SK-N-SH (cell line): ENCODE measurements at regions not wholly inside any gene's neighbourhood (a gene's known extent, or its start where the extent isn't known, plus 50 kb on each side); places are given as distances from the start of the nearest gene placed in this dataset.

Source experiments
- CTCF ChIA-PET: fragments of 300-600, 350-600 bp; formaldehyde crosslinking; extraction: SDS; loops from one replicate; lab custom pipeline; 2021; lab: Yijun Ruan, JAX
- POLR2A ChIA-PET: fragments of 350-600 bp; sonication (Branson Sonifier 250); formaldehyde crosslinking; extraction: SDS; loops from one replicate; lab custom pipeline; 2020; ENCODE audit warnings: antibody characterized with exemption, inconsistent platforms; lab: Yijun Ruan, JAX
- DNase-seq: peaks from one replicate; pipeline ENCODE4 v3.0.0; 2012
- H2AFZ ChIP-seq: fragments of 200-600 bp; sonication (generic); 2 replicates; pipeline ENCODE4 v1.8.1; 2016; ENCODE audit warnings: antibody characterized with exemption, mild to moderate bottlenecking, low read depth
- H3F3A ChIP-seq: fragments of 200-600 bp; sonication (generic); replicated peaks from 2 replicates; pipeline ENCODE3; 2016; ENCODE audit warnings: antibody characterized with exemption, mild to moderate bottlenecking; ENCODE audit not compliant: insufficient read depth
- H3K27ac ChIP-seq, 2 experiments: fragments of 200-500 bp in 1 of 2; fragments of 200-600 bp in 1 of 2; sonication (Bioruptor generic) in 1 of 2; sonication (generic), shearing (Covaris generic) in 1 of 2; 2 replicates each; pipeline versions ENCODE4 v1.5.1 to v1.6.1; 2014 to 2016; ENCODE audit warnings: low read depth in 2 of 2, inconsistent platforms in 1 of 2, low read length in 1 of 2, mild to moderate bottlenecking in 1 of 2, mixed read lengths in 1 of 2
- H3K27me3 ChIP-seq: fragments of 200-600 bp; sonication (generic), shearing (Covaris generic); 2 replicates; pipeline ENCODE4 v1.6.1; 2016; ENCODE audit warnings: mixed run types; ENCODE audit not compliant: insufficient read depth
- H3K36me3 ChIP-seq, 2 experiments: fragments of 200-500 bp in 1 of 2; fragments of 200-600 bp in 1 of 2; sonication (Bioruptor generic) in 1 of 2; sonication (generic) in 1 of 2; replicated peaks in 1 of 2; 2 replicates each; pipeline versions ENCODE3 to v1.5.1; 2014 to 2016; ENCODE audit warnings: low read length in 1 of 2, mild to moderate bottlenecking in 1 of 2; ENCODE audit not compliant: insufficient read depth in 2 of 2, control insufficient read depth in 1 of 2
- H3K4me1 ChIP-seq, 2 experiments: fragments of 200-500 bp in 1 of 2; fragments of 200-600 bp in 1 of 2; sonication (Bioruptor generic) in 1 of 2; sonication (generic), shearing (Covaris generic) in 1 of 2; 2 replicates each; pipeline versions ENCODE4 v1.5.1 to v1.6.1; 2014 to 2016; ENCODE audit warnings: low read depth in 1 of 2, low read length in 1 of 2, mixed run types in 1 of 2; ENCODE audit not compliant: insufficient read depth in 2 of 2, control insufficient read depth in 1 of 2
- H3K4me2 ChIP-seq: fragments of 200-600 bp; sonication (generic), shearing (Covaris generic); 2 replicates; pipeline ENCODE4 v1.6.1; 2017; ENCODE audit warnings: mixed run types
- H3K4me3 ChIP-seq, 2 experiments: fragments of 200-500 bp in 1 of 2; fragments of 200-600 bp in 1 of 2; sonication (Bioruptor generic) in 1 of 2; sonication (generic), shearing (Covaris generic) in 1 of 2; 2 replicates each; pipeline versions ENCODE4 v1.5.1 to v1.8.1; 2014 to 2016; ENCODE audit warnings: low read depth in 2 of 2, inconsistent platforms in 1 of 2, low read length in 1 of 2, mild to moderate bottlenecking in 1 of 2, mixed read lengths in 1 of 2, moderate library complexity in 1 of 2
- H3K79me2 ChIP-seq: fragments of 200-600 bp; sonication (generic); 2 replicates; pipeline ENCODE4 v1.8.1; 2017; ENCODE audit warnings: mild to moderate bottlenecking; ENCODE audit not compliant: insufficient read depth
- H3K9ac ChIP-seq: fragments of 200-600 bp; sonication (generic); 2 replicates; pipeline ENCODE4 v1.6.1; 2017; ENCODE audit warnings: mixed run types
- H3K9me2 ChIP-seq: fragments of 200-600 bp; sonication (generic); 2 replicates; pipeline ENCODE4 v1.6.1; 2017; ENCODE audit warnings: mixed run types
- H3K9me3 ChIP-seq: fragments of 200-600 bp; sonication (generic); 2 replicates; pipeline ENCODE4 v1.6.1; 2017; ENCODE audit warnings: mixed run types, mild to moderate bottlenecking, moderate library complexity
- H4K20me1 ChIP-seq: fragments of 200-600 bp; sonication (generic); 2 replicates; pipeline ENCODE4 v1.6.1; 2017; ENCODE audit warnings: mild to moderate bottlenecking, mixed run types; ENCODE audit not compliant: insufficient read depth
- CHD2 ChIP-seq: fragments of 150-350 bp; IDR thresholded peaks from 2 replicates; pipeline ENCODE4 v1.6.1; 2018; ENCODE audit warnings: low read length; ENCODE audit not compliant: partially characterized antibody
- EP300 ChIP-seq, 2 experiments: IDR thresholded peaks; 2 replicates each; pipeline versions ENCODE4 v1.4.0 to v1.6.1; 2012; ENCODE audit warnings: borderline replicate concordance in 1 of 2, low read depth in 1 of 2, low read length in 1 of 2
- FOSL2 ChIP-seq: IDR thresholded peaks from 2 replicates; pipeline ENCODE4 v1.4.0; 2012; ENCODE audit warnings: low read depth, mild to moderate bottlenecking, moderate library complexity, borderline replicate concordance
- FOXJ3 ChIP-seq: sonication (generic); formaldehyde crosslinking; IDR thresholded peaks from 2 replicates; pipeline ENCODE4 v1.5.1; 2020; ENCODE audit warnings: mild to moderate bottlenecking, missing genetic modification reagents
- FOXM1 ChIP-seq: IDR thresholded peaks from 2 replicates; pipeline ENCODE4 v1.4.0; 2012; ENCODE audit warnings: low read depth, mild to moderate bottlenecking
- GABPA ChIP-seq: IDR thresholded peaks from 2 replicates; pipeline ENCODE4 v1.4.0; 2012; ENCODE audit warnings: low read depth, mild to moderate bottlenecking
- MEF2A ChIP-seq: IDR thresholded peaks from 2 replicates; pipeline ENCODE4 v1.4.0; 2012; ENCODE audit warnings: low read depth, borderline replicate concordance
- MXI1 ChIP-seq: IDR thresholded peaks from 2 replicates; pipeline ENCODE4 v1.6.1; 2012; ENCODE audit warnings: mild to moderate bottlenecking, low read depth, low read length, improper control_type of control experiment
- NFIC ChIP-seq: IDR thresholded peaks from 2 replicates; pipeline ENCODE4 v1.4.0; 2012; ENCODE audit warnings: borderline replicate concordance
- NRF1 ChIP-seq: IDR thresholded peaks from 2 replicates; pipeline ENCODE4 v1.6.1; 2012; ENCODE audit warnings: low read depth, mild to moderate bottlenecking, low read length
- POLR2AphosphoS5 ChIP-seq: IDR thresholded peaks from 2 replicates; pipeline ENCODE4 v1.6.1; 2012; ENCODE audit warnings: low read depth, low read length
- RAD21 ChIP-seq: IDR thresholded peaks from 2 replicates; pipeline ENCODE4 v1.6.1; 2012; ENCODE audit warnings: mild to moderate bottlenecking, low read length
- RFX5 ChIP-seq: IDR thresholded peaks from 2 replicates; pipeline ENCODE4 v1.6.1; 2012; ENCODE audit warnings: mild to moderate bottlenecking, improper control_type of control experiment, low read length
- RXRA ChIP-seq: IDR thresholded peaks from 2 replicates; pipeline ENCODE4 v1.4.0; 2012; ENCODE audit warnings: low read depth, mild to moderate bottlenecking, borderline replicate concordance
- SMC3 ChIP-seq: IDR thresholded peaks from 2 replicates; pipeline ENCODE4 v1.6.1; 2012; ENCODE audit warnings: low read depth, low read length, improper control_type of control experiment
- TAF1 ChIP-seq: IDR thresholded peaks from 2 replicates; pipeline ENCODE4 v1.6.1; 2012; ENCODE audit warnings: low read depth, mild to moderate bottlenecking, low read length, moderate library complexity, borderline replicate concordance
- WGBS: methylation state at CpG from one replicate; pipeline ENCODE4 v1.1.6; 2017; ENCODE audit warnings: low lambda C conversion rate; 5-methylcytosine and 5-hydroxymethylcytosine counted together
- TF ChIP-seq, protein P1 (sequence below): IDR thresholded peaks from 2 replicates; pipeline ENCODE4 v1.4.0; 2012; ENCODE audit warnings: low read depth
- TF ChIP-seq, protein P2 (sequence below): IDR thresholded peaks from 2 replicates; pipeline ENCODE4; 2012
- TF ChIP-seq, protein P3 (sequence below): IDR thresholded peaks from 2 replicates; pipeline ENCODE4 v1.4.0; 2012; ENCODE audit warnings: low read depth, borderline replicate concordance
- TF ChIP-seq, protein P4 (sequence below): fragments of 150-350 bp; IDR thresholded peaks from 2 replicates; pipeline ENCODE4 v1.6.1; 2016; ENCODE audit warnings: mild to moderate bottlenecking, low read depth, low read length
- TF ChIP-seq, protein P5 (sequence below): IDR thresholded peaks from 2 replicates; pipeline ENCODE4 v1.6.1; 2012; ENCODE audit warnings: mild to moderate bottlenecking, low read depth, low read length, moderate library complexity

DNA sequence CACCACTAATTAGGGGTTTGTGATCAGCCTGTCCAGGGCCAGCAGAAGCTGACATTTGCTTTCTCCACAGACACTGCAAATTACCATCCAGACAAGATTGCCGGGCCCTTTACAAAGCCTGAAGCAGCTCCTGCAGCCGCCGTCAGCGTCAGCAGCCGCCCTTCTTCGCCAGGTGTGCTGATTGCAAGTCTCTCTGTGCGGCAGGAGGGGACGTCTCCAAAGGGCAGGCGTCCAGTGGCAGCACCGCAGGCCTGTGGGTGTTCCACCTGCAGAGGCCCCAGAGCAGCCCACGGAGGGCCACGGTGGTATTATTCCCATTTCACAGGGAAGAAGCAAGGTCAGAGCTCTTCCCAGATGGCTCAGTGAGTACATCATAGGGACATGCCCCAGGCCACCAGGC, 108.0 kb upstream of the PPP1R26 start:
- DNase-seq, result no peak
- H2AFZ ChIP-seq, result no peak overlapping the region
- H3K36me3 ChIP-seq, result no peaks in the 10 kb centered on the region
- peaks cover 0 to 6% of the 10 kb centered on the region in 2 experiments; a peak in 1 of 4 replicates for H3K4me1 ChIP-seq
- no peaks in the 10 kb centered on the region for H3F3A ChIP-seq
- H3K9ac ChIP-seq, result no peak overlapping the region
- H3K27me3 ChIP-seq, result no peaks in the 10 kb centered on the region
- CTCF ChIA-PET, result interaction anchor here (1.3 to 3.5 kb wide), 3 partner anchors 41 to 285 kb away, joined by 6 to 16 read pairs (median 10); partner anchors contain the start of gene OLFM1
- no peaks in the 10 kb centered on the region for H3K79me2 ChIP-seq
- H3K4me3 ChIP-seq, result no peak overlapping the region
- no peak overlapping the region for H3K27ac ChIP-seq
- H3K9me3 ChIP-seq, result no peaks in the 10 kb centered on the region
- H4K20me1 ChIP-seq, result no peaks in the 10 kb centered on the region
- no peaks in the 10 kb centered on the region for H3K9me2 ChIP-seq
- WGBS, result 81% methylated on average over 3 of the region's 12 CpGs
- H3K4me2 ChIP-seq, result no peak overlapping the region
- TF ChIP-seq NRF1, result no peak
- TF ChIP-seq TAF1, result no peak
- no peak for TF ChIP-seq GABPA
- TF ChIP-seq POLR2AphosphoS5, result no peak
- TF ChIP-seq, protein P1, sequence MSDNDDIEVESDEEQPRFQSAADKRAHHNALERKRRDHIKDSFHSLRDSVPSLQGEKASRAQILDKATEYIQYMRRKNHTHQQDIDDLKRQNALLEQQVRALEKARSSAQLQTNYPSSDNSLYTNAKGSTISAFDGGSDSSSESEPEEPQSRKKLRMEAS, result no peak
- no peak for TF ChIP-seq MXI1
- no peak for TF ChIP-seq FOXJ3 (CRISPR knock-in tag)
- TF ChIP-seq EP300 (IDR thresholded peaks at IDR 0.05; ENCODE audit: borderline replicate concordance in 1 of 2, low read depth in 1 of 2, low read length in 1 of 2), result no peak
- TF ChIP-seq, protein P2, sequence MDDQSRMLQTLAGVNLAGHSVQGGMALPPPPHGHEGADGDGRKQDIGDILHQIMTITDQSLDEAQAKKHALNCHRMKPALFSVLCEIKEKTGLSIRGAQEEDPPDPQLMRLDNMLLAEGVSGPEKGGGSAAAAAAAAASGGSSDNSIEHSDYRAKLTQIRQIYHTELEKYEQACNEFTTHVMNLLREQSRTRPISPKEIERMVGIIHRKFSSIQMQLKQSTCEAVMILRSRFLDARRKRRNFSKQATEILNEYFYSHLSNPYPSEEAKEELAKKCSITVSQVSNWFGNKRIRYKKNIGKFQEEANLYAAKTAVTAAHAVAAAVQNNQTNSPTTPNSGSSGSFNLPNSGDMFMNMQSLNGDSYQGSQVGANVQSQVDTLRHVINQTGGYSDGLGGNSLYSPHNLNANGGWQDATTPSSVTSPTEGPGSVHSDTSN, result no peak
- no peak for TF ChIP-seq NFIC
- no peak for TF ChIP-seq RFX5
- no peak for TF ChIP-seq FOXM1
- TF ChIP-seq, protein P3, sequence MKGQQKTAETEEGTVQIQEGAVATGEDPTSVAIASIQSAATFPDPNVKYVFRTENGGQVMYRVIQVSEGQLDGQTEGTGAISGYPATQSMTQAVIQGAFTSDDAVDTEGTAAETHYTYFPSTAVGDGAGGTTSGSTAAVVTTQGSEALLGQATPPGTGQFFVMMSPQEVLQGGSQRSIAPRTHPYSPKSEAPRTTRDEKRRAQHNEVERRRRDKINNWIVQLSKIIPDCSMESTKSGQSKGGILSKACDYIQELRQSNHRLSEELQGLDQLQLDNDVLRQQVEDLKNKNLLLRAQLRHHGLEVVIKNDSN, result no peak
- no peak for TF ChIP-seq MEF2A
- TF ChIP-seq CHD2, result no peak
- no peak for TF ChIP-seq SMC3
- POLR2A ChIA-PET, result no interaction called here

DNA sequence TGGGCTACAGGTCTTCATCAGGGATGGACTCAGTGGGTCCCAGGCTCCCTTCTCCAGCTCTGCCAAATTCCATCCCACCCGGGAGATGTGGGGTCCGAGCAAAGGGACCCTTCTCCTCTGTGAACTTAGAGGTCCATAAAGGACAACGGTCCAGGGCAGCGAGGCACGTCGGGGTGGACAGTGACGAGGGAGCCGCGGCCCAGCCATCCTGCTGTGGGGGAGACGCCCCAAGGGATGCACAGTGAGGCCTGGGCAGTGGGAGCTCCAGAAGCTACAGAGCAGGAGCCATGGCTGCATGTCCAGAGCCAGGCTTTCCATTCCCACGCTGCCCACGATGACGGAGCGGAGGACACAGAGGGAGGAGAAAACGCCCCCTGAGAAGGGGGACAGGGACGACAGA, 107.5 kb upstream of the PPP1R26 start:
- no peak overlapping the region for H3K9ac ChIP-seq
- TF ChIP-seq, protein P4, sequence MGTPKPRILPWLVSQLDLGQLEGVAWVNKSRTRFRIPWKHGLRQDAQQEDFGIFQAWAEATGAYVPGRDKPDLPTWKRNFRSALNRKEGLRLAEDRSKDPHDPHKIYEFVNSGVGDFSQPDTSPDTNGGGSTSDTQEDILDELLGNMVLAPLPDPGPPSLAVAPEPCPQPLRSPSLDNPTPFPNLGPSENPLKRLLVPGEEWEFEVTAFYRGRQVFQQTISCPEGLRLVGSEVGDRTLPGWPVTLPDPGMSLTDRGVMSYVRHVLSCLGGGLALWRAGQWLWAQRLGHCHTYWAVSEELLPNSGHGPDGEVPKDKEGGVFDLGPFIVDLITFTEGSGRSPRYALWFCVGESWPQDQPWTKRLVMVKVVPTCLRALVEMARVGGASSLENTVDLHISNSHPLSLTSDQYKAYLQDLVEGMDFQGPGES, result no peak
- no peak for TF ChIP-seq TAF1
- no peak for TF ChIP-seq RFX5
- no peak for TF ChIP-seq MXI1
- TF ChIP-seq RAD21, result no peak
- no peak for TF ChIP-seq FOSL2
- no peak for TF ChIP-seq FOXJ3 (CRISPR knock-in tag)
- no peak for TF ChIP-seq RXRA
- TF ChIP-seq, protein P2, result no peak
- TF ChIP-seq, protein P5, sequence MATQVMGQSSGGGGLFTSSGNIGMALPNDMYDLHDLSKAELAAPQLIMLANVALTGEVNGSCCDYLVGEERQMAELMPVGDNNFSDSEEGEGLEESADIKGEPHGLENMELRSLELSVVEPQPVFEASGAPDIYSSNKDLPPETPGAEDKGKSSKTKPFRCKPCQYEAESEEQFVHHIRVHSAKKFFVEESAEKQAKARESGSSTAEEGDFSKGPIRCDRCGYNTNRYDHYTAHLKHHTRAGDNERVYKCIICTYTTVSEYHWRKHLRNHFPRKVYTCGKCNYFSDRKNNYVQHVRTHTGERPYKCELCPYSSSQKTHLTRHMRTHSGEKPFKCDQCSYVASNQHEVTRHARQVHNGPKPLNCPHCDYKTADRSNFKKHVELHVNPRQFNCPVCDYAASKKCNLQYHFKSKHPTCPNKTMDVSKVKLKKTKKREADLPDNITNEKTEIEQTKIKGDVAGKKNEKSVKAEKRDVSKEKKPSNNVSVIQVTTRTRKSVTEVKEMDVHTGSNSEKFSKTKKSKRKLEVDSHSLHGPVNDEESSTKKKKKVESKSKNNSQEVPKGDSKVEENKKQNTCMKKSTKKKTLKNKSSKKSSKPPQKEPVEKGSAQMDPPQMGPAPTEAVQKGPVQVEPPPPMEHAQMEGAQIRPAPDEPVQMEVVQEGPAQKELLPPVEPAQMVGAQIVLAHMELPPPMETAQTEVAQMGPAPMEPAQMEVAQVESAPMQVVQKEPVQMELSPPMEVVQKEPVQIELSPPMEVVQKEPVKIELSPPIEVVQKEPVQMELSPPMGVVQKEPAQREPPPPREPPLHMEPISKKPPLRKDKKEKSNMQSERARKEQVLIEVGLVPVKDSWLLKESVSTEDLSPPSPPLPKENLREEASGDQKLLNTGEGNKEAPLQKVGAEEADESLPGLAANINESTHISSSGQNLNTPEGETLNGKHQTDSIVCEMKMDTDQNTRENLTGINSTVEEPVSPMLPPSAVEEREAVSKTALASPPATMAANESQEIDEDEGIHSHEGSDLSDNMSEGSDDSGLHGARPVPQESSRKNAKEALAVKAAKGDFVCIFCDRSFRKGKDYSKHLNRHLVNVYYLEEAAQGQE, result no peak

More for the DNA sequence above, 107.5 kb upstream of the PPP1R26 start:
- Histone ChIP-seq H3K9me2 (no peaks in the 10 kb centered on the region), H3K4me2 (no peak overlapping the region), H3K9me3 (no peaks in the 10 kb centered on the region), H3K79me2 (no peaks in the 10 kb centered on the region), H3K4me3 (no peak overlapping the region), H3F3A (no peaks in the 10 kb centered on the region), H3K27me3 (no peaks in the 10 kb centered on the region), H3K4me1 (peaks cover 0 to 8% of the 10 kb centered on the region in 2 experiments; a peak in 1 of 4 replicates), H2AFZ (no peak overlapping the region), H3K27ac (no peak overlapping the region), H3K36me3 (no peaks in the 10 kb centered on the region), H4K20me1 (no peaks in the 10 kb centered on the region)
- DNase-seq, result no peak
- ChIA-PET CTCF (interaction anchor here (1.3 to 2.3 kb wide), 2 partner anchors 40 to 285 kb away, joined by 6 to 10 read pairs; partner anchors contain the start of gene OLFM1), POLR2A (no interaction called here)
- 77% methylated on average over 12 of the region's 16 CpGs for WGBS
